Mesendoderm (in vitro differentiated cells): ENCODE measurements at regions not wholly inside any gene's neighbourhood (a gene's known extent, or its start where the extent isn't known, plus 50 kb on each side); places are given as distances from the start of the nearest gene placed in this dataset.

Experiments
- DNase-seq: peaks from one replicate; pipeline ENCODE4 v3.0.0; 2013
- H2AK5ac ChIP-seq: 2 replicates; pipeline ENCODE4 v1.6.1; 2013; ENCODE audit warnings: low read length, inconsistent platforms
- H2BK120ac ChIP-seq: 2 replicates; pipeline ENCODE4 v1.6.1; 2013; ENCODE audit warnings: low read depth, mild to moderate bottlenecking, low read length, moderate library complexity, mixed read lengths
- H2BK15ac ChIP-seq: replicated peaks from 2 replicates; pipeline ENCODE4 v1.6.1; 2013; ENCODE audit warnings: low read depth, mild to moderate bottlenecking, moderate library complexity
- H2BK5ac ChIP-seq: 2 replicates; pipeline ENCODE4 v1.6.1; 2013; ENCODE audit warnings: low read length, inconsistent platforms
- H3K18ac ChIP-seq: 2 replicates; pipeline ENCODE4 v1.6.1; 2013; ENCODE audit warnings: mild to moderate bottlenecking, low read length, mixed read lengths
- H3K23ac ChIP-seq: one replicate; pipeline ENCODE4 v1.6.1; 2013; ENCODE audit warnings: low read length
- H3K27ac ChIP-seq: 2 replicates; pipeline ENCODE4 v1.5.1; 2013; ENCODE audit warnings: low read depth, mild to moderate bottlenecking, inconsistent platforms, low read length, moderate library complexity
- H3K27me3 ChIP-seq: 2 replicates; pipeline ENCODE4 v1.6.1; 2013; ENCODE audit warnings: low read length, control low read depth, mild to moderate bottlenecking, inconsistent platforms; ENCODE audit not compliant: insufficient read depth, poor library complexity
- H3K36me3 ChIP-seq: 2 replicates; pipeline ENCODE4 v1.6.1; 2013; ENCODE audit warnings: low read length, inconsistent platforms; ENCODE audit not compliant: control insufficient read depth, insufficient read depth
- H3K4ac ChIP-seq: one replicate; pipeline ENCODE4 v1.6.1; 2013; ENCODE audit warnings: low read depth, mild to moderate bottlenecking, low read length, moderate library complexity
- H3K4me1 ChIP-seq: 2 replicates; pipeline ENCODE4 v1.6.1; 2013; ENCODE audit warnings: low read depth, low read length, inconsistent platforms; ENCODE audit not compliant: control insufficient read depth
- H3K4me2 ChIP-seq: 2 replicates; pipeline ENCODE4 v1.6.1; 2013; ENCODE audit warnings: low read length
- H3K4me3 ChIP-seq: 2 replicates; pipeline ENCODE4 v1.5.1; 2013; ENCODE audit warnings: mild to moderate bottlenecking, low read length
- H3K56ac ChIP-seq: one replicate; pipeline ENCODE4 v1.6.1; 2013; ENCODE audit warnings: low read length
- H3K79me1 ChIP-seq: 2 replicates; pipeline ENCODE4 v1.6.1; 2013; ENCODE audit warnings: low read length, inconsistent platforms
- H3K79me2 ChIP-seq: 2 replicates; pipeline ENCODE4 v1.6.1; 2013; ENCODE audit warnings: mild to moderate bottlenecking, low read length; ENCODE audit not compliant: control insufficient read depth, insufficient read depth
- H3K9ac ChIP-seq: 2 replicates; pipeline ENCODE4 v1.6.1; 2013; ENCODE audit warnings: low read length, inconsistent platforms
- H4K5ac ChIP-seq: one replicate; pipeline ENCODE4 v1.6.1; 2013; ENCODE audit warnings: low read length
- H4K8ac ChIP-seq: one replicate; pipeline ENCODE4 v1.6.1; 2013; ENCODE audit warnings: low read depth, mild to moderate bottlenecking, control low read depth, low read length, moderate library complexity
- WGBS: extraction: QIAGEN DNeasy Blood & Tissue Kit; methylation state at CpG from one replicate; pipeline ENCODE4 v1.1.7; 2013; ENCODE audit warnings: low lambda C conversion rate, missing lambda C conversion rate; ENCODE audit not compliant: insufficient coverage; ENCODE audit errors: extremely low coverage; 5-methylcytosine and 5-hydroxymethylcytosine counted together

DNA sequence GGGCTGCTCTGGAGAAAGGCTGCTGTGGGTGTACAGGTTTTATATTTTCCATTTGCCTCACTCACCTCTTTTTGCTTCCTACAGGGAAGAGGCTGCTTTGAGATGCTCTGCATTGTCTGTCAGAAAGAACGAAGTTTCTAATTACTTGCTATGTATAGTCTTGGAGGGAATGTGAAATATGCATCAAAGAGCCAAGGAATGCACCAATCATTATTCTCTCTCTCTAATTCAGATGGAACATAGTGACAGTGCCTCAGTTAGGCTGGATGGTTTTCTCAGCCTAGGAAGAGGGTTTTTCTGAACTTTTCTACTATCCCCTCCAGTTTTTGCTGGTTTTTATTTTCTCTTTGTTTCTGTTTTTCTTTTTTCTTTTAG is 106.8 kb upstream of the SLC4A4 start:
- H2BK5ac ChIP-seq = no peak overlapping the region
- H3K36me3 ChIP-seq = no peaks in the 10 kb centered on the region
- no peak overlapping the region for H2AK5ac ChIP-seq
- no peaks in the 10 kb centered on the region for H3K27me3 ChIP-seq
- H3K56ac ChIP-seq = no peak overlapping the region
- no peak for DNase-seq
- H4K8ac ChIP-seq = no peak overlapping the region
- H3K79me1 ChIP-seq = no peaks in the 10 kb centered on the region
- H3K23ac ChIP-seq = no peak overlapping the region
- no peak overlapping the region for H3K4me3 ChIP-seq
- no peaks in the 10 kb centered on the region for H3K79me2 ChIP-seq
- H2BK15ac ChIP-seq = no peak overlapping the region
- H3K4me1 ChIP-seq = peaks cover 2% of the 10 kb centered on the region
- no peak overlapping the region for H3K18ac ChIP-seq
- no peak overlapping the region for H2BK120ac ChIP-seq
- no peak overlapping the region for H3K9ac ChIP-seq
- H3K27ac ChIP-seq = no peak overlapping the region
- H4K5ac ChIP-seq = no peak overlapping the region
- no CpG with 5 or more reads among the region's 1 CpG for WGBS
- H3K4ac ChIP-seq = no peak overlapping the region
- H3K4me2 ChIP-seq = no peak overlapping the region

- H3K4me3 ChIP-seq = no peak overlapping the region
- no peak overlapping the region for H3K56ac ChIP-seq
- no peak overlapping the region for H3K4me2 ChIP-seq
- H3K27ac ChIP-seq = no peak overlapping the region
- no peak overlapping the region for H3K4ac ChIP-seq
- no peaks in the 10 kb centered on the region for H3K79me1 ChIP-seq
- H2AK5ac ChIP-seq = no peak overlapping the region
- no peak overlapping the region for H2BK120ac ChIP-seq
- H3K36me3 ChIP-seq = no peaks in the 10 kb centered on the region
- H3K18ac ChIP-seq = no peak overlapping the region
- no peak overlapping the region for H3K9ac ChIP-seq
- H2BK15ac ChIP-seq = no peak overlapping the region
- H4K5ac ChIP-seq = no peak overlapping the region
- no peak for DNase-seq
- H3K27me3 ChIP-seq = no peaks in the 10 kb centered on the region
- no peak overlapping the region for H4K8ac ChIP-seq
- H3K79me2 ChIP-seq = no peaks in the 10 kb centered on the region
- no CpG with 5 or more reads among the region's 1 CpG for WGBS
- H3K4me1 ChIP-seq = peaks cover 2% of the 10 kb centered on the region
- H2BK5ac ChIP-seq = no peak overlapping the region
- no peak overlapping the region for H3K23ac ChIP-seq
These were observed 106.0 kb upstream of the SLC4A4 start for GRCh38 chr4:71232846-71233245.

DNA sequence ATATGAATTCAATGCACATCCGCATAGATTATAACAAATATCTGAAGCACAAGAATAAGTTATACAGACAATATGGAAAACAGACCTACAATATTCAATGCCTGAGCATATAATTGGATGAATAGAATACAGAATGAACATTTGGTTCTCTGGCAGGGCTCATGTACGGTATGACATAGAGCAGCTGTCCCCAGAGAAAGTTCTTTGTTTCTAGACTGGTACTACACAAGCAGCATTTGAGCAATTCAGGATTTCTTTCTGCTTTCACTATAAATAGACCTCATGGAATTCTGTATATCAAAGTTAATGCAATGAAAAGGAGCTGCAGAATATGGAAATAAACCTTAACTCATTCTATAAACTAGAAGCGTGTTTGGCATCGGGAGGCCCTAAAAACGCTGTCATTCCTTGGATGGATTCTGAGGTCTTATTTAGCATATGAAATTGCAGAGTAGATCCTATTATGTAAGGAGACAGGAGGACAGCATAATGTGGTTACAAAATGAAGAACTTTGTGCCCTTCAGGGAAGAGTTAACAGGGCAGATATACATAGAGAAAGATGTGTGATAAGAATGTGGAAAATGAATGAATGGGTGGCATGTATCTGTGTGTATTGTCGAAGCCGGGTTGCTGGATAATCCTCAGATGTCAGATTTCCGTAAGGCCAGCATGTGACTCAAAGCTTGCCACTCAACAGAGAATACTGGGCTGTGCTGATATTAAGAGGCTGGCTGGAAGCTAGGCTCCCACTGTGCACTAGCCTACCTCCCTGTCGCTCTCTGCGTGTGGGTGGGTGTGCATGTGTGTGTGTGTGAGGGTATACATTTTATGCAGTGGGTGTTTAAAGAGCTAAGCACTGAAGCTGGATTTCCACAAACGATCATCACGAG is 103.3 kb upstream of the SLC4A4 start:
- Histone ChIP-seq H2BK15ac (no peak overlapping the region), H3K4me2 (no peak overlapping the region), H3K23ac (no peak overlapping the region), H3K56ac (no peak overlapping the region), H3K4me1 (no peaks in the 10 kb centered on the region), H4K8ac (no peak overlapping the region), H2AK5ac (no peak overlapping the region), H4K5ac (no peak overlapping the region), H3K4ac (no peak overlapping the region), H3K4me3 (no peak overlapping the region), H3K9ac (no peak overlapping the region), H2BK5ac (no peak overlapping the region), H2BK120ac (no peak overlapping the region), H3K18ac (no peak overlapping the region), H3K27ac (no peak overlapping the region), H3K36me3 (no peaks in the 10 kb centered on the region), H3K79me2 (no peaks in the 10 kb centered on the region), H3K27me3 (no peaks in the 10 kb centered on the region), H3K79me1 (no peaks in the 10 kb centered on the region)
- no CpG with 5 or more reads among the region's 12 CpGs for WGBS
- DNase-seq = no peak

- Histone ChIP-seq H4K8ac (no peak overlapping the region), H3K27ac (no peak overlapping the region), H3K56ac (no peak overlapping the region), H2BK5ac (no peak overlapping the region), H3K79me1 (no peaks in the 10 kb centered on the region), H2AK5ac (no peak overlapping the region), H3K79me2 (no peaks in the 10 kb centered on the region), H3K4ac (no peak overlapping the region), H4K5ac (no peak overlapping the region), H3K23ac (no peak overlapping the region), H3K36me3 (no peaks in the 10 kb centered on the region), H3K9ac (no peak overlapping the region), H3K4me3 (no peak overlapping the region), H3K4me1 (no peaks in the 10 kb centered on the region), H2BK120ac (no peak overlapping the region), H3K27me3 (no peaks in the 10 kb centered on the region), H3K4me2 (no peak overlapping the region), H3K18ac (no peak overlapping the region), H2BK15ac (no peak overlapping the region)
- no CpG with 5 or more reads among the region's 4 CpGs for WGBS
- DNase-seq = no peak
These were observed 102.6 kb upstream of the SLC4A4 start for GRCh38 chr4:71236226-71236625.

GRCh38 chr4:71237641-71238040 is 101.2 kb upstream of the SLC4A4 start:
- Histone ChIP-seq H3K79me2 (no peaks in the 10 kb centered on the region), H3K23ac (no peak overlapping the region), H2BK5ac (no peak overlapping the region), H4K5ac (no peak overlapping the region), H3K4me2 (no peak overlapping the region), H3K79me1 (no peaks in the 10 kb centered on the region), H4K8ac (no peak overlapping the region), H3K4ac (no peak overlapping the region), H3K4me1 (no peaks in the 10 kb centered on the region), H3K27me3 (no peaks in the 10 kb centered on the region), H2BK15ac (no peak overlapping the region), H3K9ac (no peak overlapping the region), H3K4me3 (no peak overlapping the region), H3K27ac (no peak overlapping the region), H3K36me3 (no peaks in the 10 kb centered on the region), H3K18ac (no peak overlapping the region), H3K56ac (no peak overlapping the region), H2AK5ac (no peak overlapping the region), H2BK120ac (no peak overlapping the region)
- WGBS = no CpG with 5 or more reads among the region's 4 CpGs
- no peak for DNase-seq

- H3K27me3 ChIP-seq = no peaks in the 10 kb centered on the region
- no peak overlapping the region for H2BK5ac ChIP-seq
- no peak overlapping the region for H4K8ac ChIP-seq
- H3K23ac ChIP-seq = no peak overlapping the region
- no peak overlapping the region for H2BK120ac ChIP-seq
- H3K56ac ChIP-seq = no peak overlapping the region
- H2BK15ac ChIP-seq = no peak overlapping the region
- H3K4me3 ChIP-seq = no peak overlapping the region
- no peak overlapping the region for H3K4ac ChIP-seq
- H4K5ac ChIP-seq = no peak overlapping the region
- no CpG with 5 or more reads among the region's 2 CpGs for WGBS
- H3K9ac ChIP-seq = no peak overlapping the region
- H3K4me1 ChIP-seq = no peaks in the 10 kb centered on the region
- H3K79me2 ChIP-seq = no peaks in the 10 kb centered on the region
- no peak overlapping the region for H2AK5ac ChIP-seq
- no peaks in the 10 kb centered on the region for H3K79me1 ChIP-seq
- peak; percentile 8 for DNase-seq
- no peak overlapping the region for H3K27ac ChIP-seq
- H3K36me3 ChIP-seq = no peaks in the 10 kb centered on the region
- H3K18ac ChIP-seq = no peak overlapping the region
- H3K4me2 ChIP-seq = no peak overlapping the region
These were observed 99.5 kb upstream of the SLC4A4 start for GRCh38 chr4:71239365-71239764.
